Large intestine (tissue), 3 donors: ENCODE measurements at regions not wholly inside any gene's neighbourhood (a gene's known extent, or its start where the extent isn't known, plus 50 kb on each side); places are given as distances from the start of the nearest gene placed in this dataset.
A peak's percentile ranks its signal among the peaks of the same experiment; 100 is the strongest.

Experiments used
- DNase-seq, 2 donors: peaks; one replicate each; pipeline versions ENCODE4 v3.0.0 to v3.0.0-alpha.2; 2013
- H3K27ac ChIP-seq: one replicate; pipeline ENCODE4 v1.5.1; 2013; ENCODE audit warnings: low read length
- H3K27me3 ChIP-seq: 2 replicates; pipeline ENCODE4 v1.6.1; 2013; ENCODE audit warnings: low read length; ENCODE audit not compliant: control insufficient read depth, insufficient read depth
- H3K36me3 ChIP-seq: 2 replicates; pipeline ENCODE4 v1.6.1; 2013; ENCODE audit warnings: low read length; ENCODE audit not compliant: control insufficient read depth, insufficient read depth
- H3K4me1 ChIP-seq: one replicate; pipeline ENCODE4 v1.6.1; 2013; ENCODE audit warnings: low read length; ENCODE audit not compliant: control insufficient read depth, insufficient read depth
- H3K4me3 ChIP-seq: one replicate; pipeline ENCODE4 v1.5.1; 2013; ENCODE audit warnings: low read length
- H3K9me3 ChIP-seq: one replicate; pipeline ENCODE4 v1.6.1; 2013; ENCODE audit warnings: mild to moderate bottlenecking, low read depth, low read length, moderate library complexity; ENCODE audit not compliant: control insufficient read depth
- WGBS: methylation state at CpG from one replicate; pipeline ENCODE4 v1.1.5; 2013; ENCODE audit warnings: low lambda C conversion rate; ENCODE audit not compliant: insufficient coverage; 5-methylcytosine and 5-hydroxymethylcytosine counted together

GRCh38 chr12:124686370-124687173 is 119.2 kb upstream of the NCOR2 start:
- Histone ChIP-seq H3K27me3 (no peaks in the 10 kb centered on the region), H3K27ac (no peak overlapping the region)

GRCh38 chr12:124685689-124686369 is 118.4 kb upstream of the NCOR2 start:
- Histone ChIP-seq H3K4me1 (peaks cover 10% of the 10 kb centered on the region), H3K4me3 (no peak overlapping the region), H3K9me3 (peaks cover 6% of the 10 kb centered on the region), H3K27ac (no peak overlapping the region), H3K27me3 (no peaks in the 10 kb centered on the region), H3K36me3 (no peaks in the 10 kb centered on the region)
- DNase-seq = no peak
- WGBS = 87% methylated on average over 4 of the region's 18 CpGs

More at GRCh38 chr12:124686370-124687173, 119.2 kb upstream of the NCOR2 start:
- DNase-seq = no peak
- WGBS = no CpG with 5 or more reads among the region's 9 CpGs
- Histone ChIP-seq H3K4me3 (no peak overlapping the region), H3K9me3 (peaks cover 6% of the 10 kb centered on the region), H3K36me3 (no peaks in the 10 kb centered on the region), H3K4me1 (peaks cover 10% of the 10 kb centered on the region)

DNA sequence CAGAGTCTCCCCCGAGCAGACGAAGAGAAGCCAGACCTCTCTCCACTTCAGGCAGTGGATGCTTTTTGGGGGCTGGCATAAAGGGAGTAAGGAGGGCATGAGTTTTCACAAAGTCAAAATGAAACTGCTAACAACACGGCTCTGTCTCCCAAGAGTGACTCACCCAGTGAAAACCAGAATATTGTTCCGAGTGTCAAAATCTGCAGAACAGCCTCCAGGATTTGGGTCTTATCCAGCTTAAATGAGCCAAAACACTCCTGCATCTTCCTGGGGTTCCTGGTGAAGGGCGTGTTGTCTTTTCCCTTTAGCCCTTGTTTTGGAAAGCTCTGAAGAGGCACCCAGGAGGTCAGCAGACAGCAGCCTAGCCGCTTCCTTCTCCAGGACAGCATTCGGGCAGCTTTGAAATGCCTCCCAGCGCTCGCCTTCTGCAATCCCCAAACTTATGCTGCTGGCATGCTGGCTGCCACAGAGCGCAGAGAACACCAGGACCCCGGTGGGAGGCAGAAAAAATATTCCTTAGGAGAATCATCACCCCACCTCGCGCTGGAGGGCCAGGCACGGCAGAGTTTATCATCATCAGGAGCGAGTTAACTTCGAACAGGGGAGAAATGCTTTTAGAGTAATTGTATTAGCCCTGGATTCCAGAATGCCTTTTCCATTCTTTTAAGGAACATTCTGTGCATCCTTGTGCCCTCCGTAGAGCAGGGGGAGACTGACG is 117.7 kb upstream of the NCOR2 start:
- no peak for DNase-seq
- Histone ChIP-seq H3K27me3 (no peaks in the 10 kb centered on the region), H3K4me1 (peaks cover 10% of the 10 kb centered on the region), H3K4me3 (no peak overlapping the region), H3K27ac (no peak overlapping the region), H3K36me3 (no peaks in the 10 kb centered on the region), H3K9me3 (peaks cover 6% of the 10 kb centered on the region)
- WGBS = 75% methylated on average over 2 of the region's 18 CpGs

DNA sequence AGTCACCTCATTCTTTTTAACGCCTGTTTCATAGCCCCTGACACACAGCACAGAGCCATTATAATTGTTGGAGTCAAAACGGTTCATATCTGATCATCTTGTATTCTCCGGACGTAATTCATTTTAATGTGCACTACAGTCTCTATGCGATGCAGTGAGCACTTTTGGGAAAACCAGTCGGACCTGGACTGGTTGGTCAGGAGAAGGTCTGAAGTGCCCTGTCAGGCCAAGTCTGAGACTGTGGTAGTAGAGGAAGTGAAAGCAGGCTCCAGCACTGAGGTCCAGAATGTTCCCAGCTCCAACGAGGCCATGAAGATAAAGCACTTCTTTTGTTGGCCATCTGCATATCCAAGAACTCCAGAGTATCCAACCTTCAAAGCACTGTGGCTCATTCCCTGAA is 117.1 kb upstream of the NCOR2 start:
- Histone ChIP-seq H3K9me3 (peaks cover 6% of the 10 kb centered on the region), H3K27ac (no peak overlapping the region), H3K4me3 (no peak overlapping the region), H3K27me3 (no peaks in the 10 kb centered on the region), H3K36me3 (no peaks in the 10 kb centered on the region), H3K4me1 (peaks cover 10% of the 10 kb centered on the region)
- no peak for DNase-seq
- WGBS = 80% methylated on average over 1 of the region's 7 CpGs

GRCh38 chr12:124683152-124684124 is 116.0 kb upstream of the NCOR2 start:
- no peaks in the 10 kb centered on the region for H3K27me3 ChIP-seq
- no CpG with 5 or more reads among the region's 16 CpGs for WGBS
- H3K4me3 ChIP-seq = no peak overlapping the region
- peak overlapping the region; percentile 36 for H3K27ac ChIP-seq
- peak; percentile 67 to 90 for DNase-seq
- peaks cover 10% of the 10 kb centered on the region for H3K4me1 ChIP-seq
- peaks cover 6% of the 10 kb centered on the region for H3K9me3 ChIP-seq
- H3K36me3 ChIP-seq = no peaks in the 10 kb centered on the region

DNA sequence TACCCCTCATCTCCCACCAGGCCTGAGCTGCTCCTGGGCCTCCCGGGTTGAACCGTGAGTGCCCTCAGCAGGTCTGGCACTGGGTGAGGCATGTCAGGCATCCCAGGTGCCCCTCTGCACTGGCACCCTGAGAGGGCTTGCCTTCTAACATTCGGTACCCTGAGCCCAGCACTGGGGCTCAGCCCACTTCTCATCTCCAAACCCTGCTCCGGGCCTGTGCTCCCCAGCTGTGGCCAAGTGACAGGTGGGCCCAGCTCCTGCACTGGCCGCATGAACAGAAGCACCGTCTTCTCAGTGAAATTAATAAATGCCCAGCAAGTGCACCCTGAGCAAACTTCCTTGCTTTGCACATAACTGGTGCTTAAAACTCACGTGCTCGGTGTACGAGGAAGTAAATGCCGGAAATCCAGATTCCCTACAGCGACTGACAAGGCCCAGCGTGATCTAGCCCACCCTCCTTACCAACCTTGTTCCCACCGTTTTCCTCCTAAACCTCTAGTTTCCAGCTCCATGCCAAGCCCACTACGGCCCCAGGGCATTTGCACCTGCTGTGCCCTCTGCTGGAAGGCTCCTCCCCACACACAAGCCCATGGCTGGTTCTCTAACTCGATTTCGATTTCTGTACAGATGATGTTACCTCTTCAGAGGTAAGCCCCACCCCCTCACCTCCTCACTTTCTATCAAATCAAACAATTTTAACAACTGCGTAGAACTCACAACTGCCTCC is 115.2 kb upstream of the NCOR2 start:
- no peaks in the 10 kb centered on the region for H3K36me3 ChIP-seq
- no CpG with 5 or more reads among the region's 17 CpGs for WGBS

GRCh38 chr12:124681779-124682391 is 114.5 kb upstream of the NCOR2 start:
- no peak overlapping the region for H3K27ac ChIP-seq
- no peak overlapping the region for H3K4me3 ChIP-seq
- no peaks in the 10 kb centered on the region for H3K27me3 ChIP-seq
- peaks cover 10% of the 10 kb centered on the region for H3K4me1 ChIP-seq
- peak in 1 of 2 donors; percentile 35 for DNase-seq
- peaks cover 6% of the 10 kb centered on the region for H3K9me3 ChIP-seq
- H3K36me3 ChIP-seq = no peaks in the 10 kb centered on the region
- WGBS = 60% methylated on average over 1 of the region's 16 CpGs

More for the DNA sequence above, 115.2 kb upstream of the NCOR2 start:
- H3K4me1 ChIP-seq = peaks cover 10% of the 10 kb centered on the region
- no peak for DNase-seq
- H3K9me3 ChIP-seq = peaks cover 6% of the 10 kb centered on the region
- H3K27ac ChIP-seq = peak overlapping the region; percentile 36
- no peaks in the 10 kb centered on the region for H3K27me3 ChIP-seq
- no peak overlapping the region for H3K4me3 ChIP-seq

DNA sequence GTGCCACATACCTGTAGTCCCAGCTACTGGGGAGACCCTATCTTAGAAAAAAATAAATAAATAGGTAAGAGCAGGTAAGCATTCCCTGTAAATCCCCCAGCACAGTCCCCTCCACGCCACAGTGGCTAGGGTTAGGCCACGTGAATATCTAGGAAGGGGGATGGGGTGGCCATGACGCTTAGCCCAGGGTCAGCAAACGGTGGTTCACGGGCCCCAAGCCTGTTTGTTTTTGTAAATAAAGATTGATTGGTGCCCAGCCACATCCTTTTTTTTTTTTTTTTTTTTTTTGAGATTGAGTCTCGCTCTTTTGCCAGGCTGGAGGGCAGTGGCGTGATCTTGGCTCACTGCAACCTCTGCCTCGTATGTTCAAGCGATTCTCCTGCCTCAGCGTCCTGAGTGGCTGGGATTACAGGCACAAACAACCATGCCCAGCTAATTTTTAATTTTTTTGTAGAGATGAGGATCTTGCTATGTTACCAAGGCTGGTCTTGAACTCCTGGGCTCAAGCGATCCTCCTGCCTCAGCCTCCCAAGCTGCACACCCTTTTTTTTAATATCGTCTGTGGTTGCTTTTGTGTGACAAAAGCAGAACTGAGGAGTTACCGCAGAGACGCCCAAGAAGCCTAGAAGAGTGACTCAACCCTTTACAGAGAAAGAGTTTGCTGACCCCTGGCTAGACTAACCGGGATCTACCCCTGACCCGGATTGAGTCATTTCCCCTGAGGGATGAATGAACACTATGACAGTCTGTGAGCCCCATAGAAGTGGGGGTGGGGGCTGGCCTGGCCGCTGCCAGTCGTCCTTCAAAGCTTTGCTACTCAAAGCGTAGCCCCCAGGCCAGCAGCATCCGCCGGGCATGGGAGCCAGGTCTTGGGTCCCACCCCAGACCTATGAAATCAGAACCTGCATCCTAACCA is 113.7 kb upstream of the NCOR2 start:
- Histone ChIP-seq H3K4me1 (peaks cover 10% of the 10 kb centered on the region), H3K27me3 (no peaks in the 10 kb centered on the region), H3K9me3 (peaks cover 3% of the 10 kb centered on the region), H3K4me3 (no peak overlapping the region), H3K36me3 (no peaks in the 10 kb centered on the region), H3K27ac (no peak overlapping the region)
- no CpG with 5 or more reads among the region's 21 CpGs for whole genome bisulfite sequencing
- no peak for DNase-seq
